ENCODE measurements at regions not wholly inside any gene's neighbourhood (a gene's known extent, or its start where the extent isn't known, plus 50 kb on each side); places are given as distances from the start of the nearest gene placed in this dataset.

GRCh38 chr14:65354131-65354530 is 58.4 kb upstream of the FUT8 start:
- Histone ChIP-seq H3K4me3 (no peak overlapping the region), H3K4me1 (peaks cover 23% of the 10 kb centered on the region), H3K9ac (no peak overlapping the region), H3K27ac (0 out of 2 replicates have a peak overlapping the region, but pooled peaks have one; percentile 5), H3K4me2 (no peak overlapping the region), H3K9me3 (no peaks in the 10 kb centered on the region), H3K27me3 (no peaks in the 10 kb centered on the region), H3K36me3 (no peaks in the 10 kb centered on the region), H4K20me1 (no peaks in the 10 kb centered on the region)
- no peak for TF ChIP-seq Cebpa-rat (IDR thresholded peaks at IDR 0.05)

- Histone ChIP-seq H4K20me1 (no peaks in the 10 kb centered on the region), H3K27ac (0 out of 2 replicates have a peak overlapping the region, but pooled peaks have one; percentile 5), H3K36me3 (no peaks in the 10 kb centered on the region), H3K4me3 (no peak overlapping the region), H3K9ac (no peak overlapping the region), H3K27me3 (no peaks in the 10 kb centered on the region), H3K4me1 (peaks cover 26% of the 10 kb centered on the region), H3K4me2 (no peak overlapping the region), H3K9me3 (no peaks in the 10 kb centered on the region)
- TF ChIP-seq Cebpa-rat (IDR thresholded peaks at IDR 0.05) = no peak
Measured at GRCh38 chr14:65354715-65355114, 57.8 kb upstream of the FUT8 start.

- H4K20me1 ChIP-seq = no peaks in the 10 kb centered on the region
- no peak overlapping the region for H3K27ac ChIP-seq
- H3K9me3 ChIP-seq = no peaks in the 10 kb centered on the region
- no peak overlapping the region for H3K9ac ChIP-seq
- TF ChIP-seq Cebpa-rat (IDR thresholded peaks at IDR 0.05) = no peak
- no peaks in the 10 kb centered on the region for H3K36me3 ChIP-seq
- peak overlapping the region; percentile 23; the same call in 1 of the 2 replicates for H3K4me2 ChIP-seq
- no peak overlapping the region for H3K4me3 ChIP-seq
- no peaks in the 10 kb centered on the region for H3K27me3 ChIP-seq
- H3K4me1 ChIP-seq = peaks cover 29% of the 10 kb centered on the region
Measured at GRCh38 chr14:65356327-65356836, 56.1 kb upstream of the FUT8 start.

DNA sequence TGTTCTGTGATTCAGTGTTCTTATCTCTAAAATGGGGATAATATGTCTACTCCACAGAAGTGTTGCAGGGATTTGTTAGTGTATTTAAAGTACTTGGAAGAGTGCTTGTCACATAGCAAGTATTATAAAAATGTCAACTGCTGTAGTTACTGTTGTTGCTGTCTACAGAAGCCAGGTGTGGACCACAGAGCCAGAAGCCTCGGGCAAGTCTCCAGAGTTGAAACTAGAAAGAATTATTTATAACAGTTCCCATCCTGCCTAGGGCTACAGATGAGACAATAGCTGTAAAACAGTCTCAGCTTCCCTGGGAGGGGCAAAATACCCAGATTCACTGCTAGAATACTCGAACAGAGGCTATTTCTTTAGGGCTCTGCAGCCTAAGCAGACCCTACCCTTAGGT is 55.4 kb upstream of the FUT8 start:
- Histone ChIP-seq H3K4me2 (peak overlapping the region; percentile 23), H3K4me1 (peaks cover 29% of the 10 kb centered on the region), H3K9me3 (no peaks in the 10 kb centered on the region), H3K4me3 (no peak overlapping the region), H3K9ac (no peak overlapping the region), H3K27ac (no peak overlapping the region), H3K36me3 (no peaks in the 10 kb centered on the region), H4K20me1 (no peaks in the 10 kb centered on the region), H3K27me3 (no peaks in the 10 kb centered on the region)
- no peak for TF ChIP-seq Cebpa-rat (IDR thresholded peaks at IDR 0.05)

GRCh38 chr14:65357689-65358088 is 54.8 kb upstream of the FUT8 start:
- H3K9me3 ChIP-seq = no peaks in the 10 kb centered on the region
- H3K27me3 ChIP-seq = no peaks in the 10 kb centered on the region
- no peaks in the 10 kb centered on the region for H4K20me1 ChIP-seq
- H3K4me2 ChIP-seq = no peak overlapping the region
- H3K36me3 ChIP-seq = no peaks in the 10 kb centered on the region
- H3K9ac ChIP-seq = no peak overlapping the region
- no peak overlapping the region for H3K4me3 ChIP-seq
- TF ChIP-seq Cebpa-rat (IDR thresholded peaks at IDR 0.05) = no peak
- peaks cover 29% of the 10 kb centered on the region for H3K4me1 ChIP-seq
- no peak overlapping the region for H3K27ac ChIP-seq

GRCh38 chr14:65359503-65359902 is 53.0 kb upstream of the FUT8 start:
- peaks cover 19% of the 10 kb centered on the region for H3K4me1 ChIP-seq
- TF ChIP-seq Cebpa-rat (IDR thresholded peaks at IDR 0.05) = no peak
- H3K9me3 ChIP-seq = no peaks in the 10 kb centered on the region
- H3K27ac ChIP-seq = no peak overlapping the region
- H3K27me3 ChIP-seq = no peaks in the 10 kb centered on the region
- no peak overlapping the region for H3K9ac ChIP-seq
- H3K4me3 ChIP-seq = no peak overlapping the region
- H3K4me2 ChIP-seq = no peak overlapping the region
- H3K36me3 ChIP-seq = no peaks in the 10 kb centered on the region
- no peaks in the 10 kb centered on the region for H4K20me1 ChIP-seq

DNA sequence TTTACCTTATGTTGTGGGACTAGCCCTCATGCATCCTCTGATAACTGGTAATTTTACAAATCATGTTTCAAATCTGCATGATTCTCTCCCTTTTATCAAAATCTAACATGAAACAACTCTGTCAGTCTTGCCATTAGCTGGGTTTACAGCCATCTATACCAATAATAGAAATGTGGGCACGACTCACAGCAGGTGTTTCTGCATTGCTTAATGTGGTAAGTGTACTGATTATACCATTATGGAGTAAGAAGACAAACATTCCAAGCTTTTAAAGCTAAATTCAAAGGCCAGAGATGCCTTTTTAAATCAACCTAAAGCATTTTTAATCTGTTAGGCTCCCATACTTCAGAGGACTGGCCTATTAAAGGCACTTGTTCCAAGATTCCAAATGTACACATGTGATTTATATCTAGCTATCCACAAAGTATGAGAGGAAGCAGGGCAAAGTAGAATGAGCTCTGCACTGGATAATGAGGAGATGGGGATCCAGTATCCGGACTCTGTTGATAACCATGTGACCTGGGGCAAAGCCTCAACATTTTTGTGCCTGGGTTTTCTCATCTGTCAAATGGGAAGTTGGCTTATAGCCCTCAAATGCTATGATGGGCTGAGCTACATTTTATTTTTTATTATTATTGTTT is 52.3 kb upstream of the FUT8 start:
- Histone ChIP-seq H3K9ac (no peak overlapping the region), H3K4me1 (peaks cover 19% of the 10 kb centered on the region), H3K27me3 (no peaks in the 10 kb centered on the region), H3K4me2 (no peak overlapping the region), H3K27ac (no peak overlapping the region), H3K4me3 (no peak overlapping the region), H3K9me3 (no peaks in the 10 kb centered on the region), H3K36me3 (no peaks in the 10 kb centered on the region), H4K20me1 (no peaks in the 10 kb centered on the region)
- no peak for TF ChIP-seq Cebpa-rat (IDR thresholded peaks at IDR 0.05)

- TF ChIP-seq Cebpa-rat (IDR thresholded peaks at IDR 0.05) = no peak
- H3K4me1 ChIP-seq = peaks cover 17% of the 10 kb centered on the region
- no peaks in the 10 kb centered on the region for H4K20me1 ChIP-seq
- no peaks in the 10 kb centered on the region for H3K9me3 ChIP-seq
- no peak overlapping the region for H3K27ac ChIP-seq
- no peaks in the 10 kb centered on the region for H3K36me3 ChIP-seq
- no peaks in the 10 kb centered on the region for H3K27me3 ChIP-seq
- H3K9ac ChIP-seq = no peak overlapping the region
- H3K4me2 ChIP-seq = no peak overlapping the region
- H3K4me3 ChIP-seq = no peak overlapping the region
Measured at GRCh38 chr14:65361920-65362319, 50.6 kb upstream of the FUT8 start.

Measured in BLaER1 (cell line).